Fibroblast of villous mesenchyme (primary cell): ENCODE measurements at regions not wholly inside any gene's neighbourhood (a gene's known extent, or its start where the extent isn't known, plus 50 kb on each side); places are given as distances from the start of the nearest gene placed in this dataset.

ENCODE experiments used
- DNase-seq: peaks from one replicate; pipeline ENCODE4 v3.0.0-alpha.2; 2010; ENCODE audit warnings: low read depth
- H3K4me3 ChIP-seq: 2 replicates; pipeline ENCODE4 v1.5.1; 2011; ENCODE audit warnings: low read depth, mild to moderate bottlenecking, low read length
- CTCF ChIP-seq: IDR thresholded peaks from 2 replicates; pipeline ENCODE4 v1.5.1; 2012; ENCODE audit warnings: low read depth, mild to moderate bottlenecking, low read length; ENCODE audit not compliant: insufficient read depth

GRCh38 chr9:81396528-81396927, 292.8 kb downstream of the TLE1 start:
- DNase-seq = no peak
- TF ChIP-seq CTCF = no peak
- no peak overlapping the region for H3K4me3 ChIP-seq

DNA sequence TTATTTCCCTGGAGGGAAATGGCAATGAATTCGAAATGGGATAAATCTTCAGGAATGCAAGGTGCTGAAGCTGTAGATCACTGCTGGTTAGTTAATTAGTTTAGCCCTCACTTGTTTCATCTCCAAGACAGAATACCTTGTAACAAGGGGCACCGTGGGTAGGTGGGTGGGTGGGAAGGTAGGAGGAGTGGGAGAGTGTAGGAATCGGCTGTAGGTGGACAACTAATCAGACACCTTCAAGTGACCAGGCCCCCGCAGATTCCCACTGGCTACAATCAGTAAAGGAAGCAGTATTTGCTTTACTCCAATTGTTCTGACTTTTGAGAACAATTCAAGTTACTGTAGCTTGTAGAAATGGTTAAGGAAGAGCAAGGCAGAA, 293.7 kb downstream of the TLE1 start:
- no peak for DNase-seq
- H3K4me3 ChIP-seq = no peak overlapping the region
- TF ChIP-seq CTCF = no peak

- no peak for DNase-seq
- TF ChIP-seq CTCF = no peak
- no peak overlapping the region for H3K4me3 ChIP-seq
Measured at GRCh38 chr9:81394881-81395675, 294.3 kb downstream of the TLE1 start.

DNA sequence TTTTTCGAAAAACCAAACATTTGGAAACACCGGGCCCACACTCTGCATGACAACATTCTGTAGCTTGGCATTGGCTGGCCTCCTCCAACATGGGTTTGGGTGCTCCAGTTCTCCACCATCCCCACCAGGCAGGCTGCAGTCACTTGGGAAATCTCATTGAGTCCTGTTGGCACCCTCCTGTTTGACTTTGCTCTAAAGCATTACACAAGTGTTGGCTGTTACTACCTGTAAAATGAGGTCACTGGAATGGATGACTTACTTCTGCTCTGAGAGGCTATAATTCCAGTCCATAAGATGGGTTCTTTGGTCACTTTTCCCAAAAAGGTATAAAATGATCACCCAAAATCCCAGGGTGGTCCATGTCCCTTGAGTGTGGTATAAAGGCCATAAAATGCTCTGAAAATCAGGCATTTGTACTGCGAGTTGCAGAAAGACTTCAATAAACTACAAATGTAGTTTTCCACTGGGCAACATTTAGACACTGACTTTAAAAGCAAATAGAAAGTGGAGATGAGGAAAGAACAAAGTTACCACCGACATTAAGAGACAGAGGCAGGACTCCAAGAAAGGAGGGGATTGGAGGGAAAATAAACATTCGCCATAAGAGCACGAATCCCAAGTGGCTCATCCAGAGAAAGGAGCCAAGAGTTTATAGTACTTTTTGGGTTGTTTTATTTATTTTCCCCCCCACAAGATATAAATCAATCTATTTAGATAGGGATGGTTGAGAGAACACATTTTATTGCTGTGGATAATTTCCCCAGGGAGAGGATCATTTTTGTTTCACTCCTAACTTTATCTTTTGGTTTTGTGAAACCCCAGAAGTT, 295.1 kb downstream of the TLE1 start:
- no peak overlapping the region for H3K4me3 ChIP-seq
- TF ChIP-seq CTCF = no peak
- peak; percentile 48 for DNase-seq

- DNase-seq = no peak
- H3K4me3 ChIP-seq = no peak overlapping the region
- TF ChIP-seq CTCF = no peak
Measured at GRCh38 chr9:81391457-81391825, 297.9 kb downstream of the TLE1 start.

- no peak overlapping the region for H3K4me3 ChIP-seq
- DNase-seq = no peak
- TF ChIP-seq CTCF = no peak
Measured at GRCh38 chr9:81390792-81391456, 298.4 kb downstream of the TLE1 start.
